Hepatocyte (in vitro differentiated cells): ENCODE measurements at regions not wholly inside any gene's neighbourhood (a gene's known extent, or its start where the extent isn't known, plus 50 kb on each side); places are given as distances from the start of the nearest gene placed in this dataset.

ENCODE experiments used
- DNase-seq: peaks from one replicate; pipeline ENCODE4 v3.0.0-alpha.2; 2016; ENCODE audit warnings: low spot score
- H2AFZ ChIP-seq: fragments of 200-600 bp; sonication (generic); 2 replicates; pipeline ENCODE4 v1.6.0; 2016; ENCODE audit warnings: antibody characterized with exemption, mild to moderate bottlenecking
- H3K27ac ChIP-seq: fragments of 200-600 bp; sonication (generic); 2 replicates; pipeline ENCODE4 v1.5.1; 2016; ENCODE audit warnings: mild to moderate bottlenecking
- H3K27me3 ChIP-seq: fragments of 200-600 bp; sonication (generic); 2 replicates; pipeline ENCODE4 v1.6.1; 2016
- H3K36me3 ChIP-seq: fragments of 200-600 bp; sonication (generic); replicated peaks from 2 replicates; pipeline ENCODE4 v1.5.1; 2016; ENCODE audit warnings: low read depth; ENCODE audit not compliant: insufficient read depth
- H3K4me1 ChIP-seq: fragments of 200-600 bp; sonication (generic); 2 replicates; pipeline ENCODE4 v1.5.1; 2016; ENCODE audit warnings: mild to moderate bottlenecking, moderate library complexity; ENCODE audit not compliant: insufficient read depth
- H3K4me2 ChIP-seq: fragments of 200-600 bp; sonication (generic); 2 replicates; pipeline ENCODE4 v1.6.0; 2016
- H3K4me3 ChIP-seq: fragments of 200-600 bp; sonication (generic); 2 replicates; pipeline ENCODE4 v1.5.1; 2016; ENCODE audit warnings: mild to moderate bottlenecking
- H3K79me2 ChIP-seq: fragments of 200-600 bp; sonication (generic); 2 replicates; pipeline ENCODE4 v1.6.0; 2017; ENCODE audit warnings: mild to moderate bottlenecking
- H3K9me2 ChIP-seq: fragments of 200-600 bp; sonication (generic); replicated peaks from 2 replicates; pipeline ENCODE4 v1.6.0; 2017; ENCODE audit warnings: mild to moderate bottlenecking; ENCODE audit not compliant: insufficient read depth
- H3K9me3 ChIP-seq: fragments of 200-600 bp; sonication (generic); 2 replicates; pipeline ENCODE4 v1.5.1; 2016; ENCODE audit warnings: low read depth, mild to moderate bottlenecking
- H4K20me1 ChIP-seq: fragments of 200-600 bp; sonication (generic); 2 replicates; pipeline ENCODE4 v1.6.0; 2016; ENCODE audit warnings: mild to moderate bottlenecking; ENCODE audit not compliant: insufficient read depth, poor library complexity, severe bottlenecking
- CTCF ChIP-seq: fragments of 200-600 bp; sonication (generic); IDR thresholded peaks from 2 replicates; pipeline ENCODE4 v1.5.1; 2016; ENCODE audit warnings: antibody characterized with exemption, mild to moderate bottlenecking; ENCODE audit not compliant: poor library complexity
- EZH2 ChIP-seq: fragments of 200-600 bp; sonication (generic); IDR thresholded peaks from 2 replicates; pipeline ENCODE4 v1.6.1; 2016; ENCODE audit warnings: antibody characterized with exemption, mild to moderate bottlenecking, borderline replicate concordance
- EZH2phosphoT487 ChIP-seq: fragments of 200-600 bp; sonication (generic); IDR thresholded peaks from one replicate; pipeline ENCODE4 v1.6.1; 2018; ENCODE audit warnings: antibody characterized with exemption, mild to moderate bottlenecking, low read depth, moderate library complexity; ENCODE audit not compliant: unreplicated experiment, severe bottlenecking
- WGBS: methylation state at CpG from one replicate; pipeline ENCODE4 v1.1.6; 2016; ENCODE audit warnings: low lambda C conversion rate; ENCODE audit errors: missing lambda C conversion rate; 5-methylcytosine and 5-hydroxymethylcytosine counted together

GRCh38 chr1:5105744-5106143 is 451.3 kb downstream of the AJAP1 start:
- no peaks in the 10 kb centered on the region for H3K27me3 ChIP-seq
- no peaks in the 10 kb centered on the region for H3K9me2 ChIP-seq
- no peak overlapping the region for H3K27ac ChIP-seq
- no peak overlapping the region for H3K4me3 ChIP-seq
- H3K9me3 ChIP-seq: no peaks in the 10 kb centered on the region
- H3K4me2 ChIP-seq: no peak overlapping the region
- no peak for TF ChIP-seq EZH2phosphoT487
- TF ChIP-seq EZH2: no peak
- no peak for TF ChIP-seq CTCF
- H3K79me2 ChIP-seq: no peaks in the 10 kb centered on the region
- H3K36me3 ChIP-seq: no peaks in the 10 kb centered on the region
- DNase-seq: no peak
- no peaks in the 10 kb centered on the region for H4K20me1 ChIP-seq
- WGBS: 78% methylated on average over 2 of the region's 2 CpGs
- H3K4me1 ChIP-seq: peaks cover 3% of the 10 kb centered on the region
- no peak overlapping the region for H2AFZ ChIP-seq

- DNase-seq: no peak
- TF ChIP-seq CTCF: no peak
- no peak for TF ChIP-seq EZH2phosphoT487
- no peak for TF ChIP-seq EZH2
- Histone ChIP-seq H3K4me2 (no peak overlapping the region), H3K79me2 (no peaks in the 10 kb centered on the region), H3K27me3 (no peaks in the 10 kb centered on the region), H3K4me3 (no peak overlapping the region), H3K9me2 (no peaks in the 10 kb centered on the region), H3K9me3 (no peaks in the 10 kb centered on the region), H3K36me3 (no peaks in the 10 kb centered on the region), H3K4me1 (no peaks in the 10 kb centered on the region), H3K27ac (no peak overlapping the region), H2AFZ (no peak overlapping the region), H4K20me1 (no peaks in the 10 kb centered on the region)
- WGBS: 31% methylated on average over 2 of the region's 2 CpGs
Measured at GRCh38 chr1:5099558-5099957, 445.1 kb downstream of the AJAP1 start.

GRCh38 chr1:5098981-5099385 is 444.6 kb downstream of the AJAP1 start:
- Histone ChIP-seq H3K79me2 (no peaks in the 10 kb centered on the region), H4K20me1 (no peaks in the 10 kb centered on the region), H3K4me2 (no peak overlapping the region), H2AFZ (no peak overlapping the region), H3K36me3 (no peaks in the 10 kb centered on the region), H3K4me1 (no peaks in the 10 kb centered on the region), H3K27me3 (no peaks in the 10 kb centered on the region), H3K9me2 (no peaks in the 10 kb centered on the region), H3K9me3 (no peaks in the 10 kb centered on the region), H3K4me3 (no peak overlapping the region), H3K27ac (no peak overlapping the region)
- DNase-seq: no peak
- no peak for TF ChIP-seq CTCF
- no peak for TF ChIP-seq EZH2phosphoT487
- TF ChIP-seq EZH2: no peak
- WGBS: 73% methylated on average over 5 of the region's 5 CpGs

GRCh38 chr1:5093042-5093441 is 438.6 kb downstream of the AJAP1 start:
- no peak overlapping the region for H3K27ac ChIP-seq
- no peaks in the 10 kb centered on the region for H3K9me3 ChIP-seq
- H3K36me3 ChIP-seq: no peaks in the 10 kb centered on the region
- TF ChIP-seq EZH2 (no peak), EZH2phosphoT487 (no peak), CTCF (no peak)
- H4K20me1 ChIP-seq: no peaks in the 10 kb centered on the region
- H2AFZ ChIP-seq: no peak overlapping the region
- no peak overlapping the region for H3K4me2 ChIP-seq
- no peaks in the 10 kb centered on the region for H3K9me2 ChIP-seq
- H3K4me3 ChIP-seq: no peak overlapping the region
- no peak for DNase-seq
- H3K4me1 ChIP-seq: no peaks in the 10 kb centered on the region
- 70% methylated on average over 1 of the region's 1 CpG for WGBS
- no peaks in the 10 kb centered on the region for H3K27me3 ChIP-seq
- H3K79me2 ChIP-seq: no peaks in the 10 kb centered on the region
